Kidney tubule cell (primary cell): ENCODE measurements at regions not wholly inside any gene's neighbourhood (a gene's known extent, or its start where the extent isn't known, plus 50 kb on each side); places are given as distances from the start of the nearest gene placed in this dataset.
"Not testable (repeated sequence)": the region's sequence is repeated elsewhere in the genome, so short reads cannot be mapped to it uniquely, and the experiment has no call there.

Source experiments
- DNase-seq: peaks from one replicate; pipeline ENCODE4 v3.0.0-alpha.2; 2018; ENCODE audit warnings: low spot score

DNA sequence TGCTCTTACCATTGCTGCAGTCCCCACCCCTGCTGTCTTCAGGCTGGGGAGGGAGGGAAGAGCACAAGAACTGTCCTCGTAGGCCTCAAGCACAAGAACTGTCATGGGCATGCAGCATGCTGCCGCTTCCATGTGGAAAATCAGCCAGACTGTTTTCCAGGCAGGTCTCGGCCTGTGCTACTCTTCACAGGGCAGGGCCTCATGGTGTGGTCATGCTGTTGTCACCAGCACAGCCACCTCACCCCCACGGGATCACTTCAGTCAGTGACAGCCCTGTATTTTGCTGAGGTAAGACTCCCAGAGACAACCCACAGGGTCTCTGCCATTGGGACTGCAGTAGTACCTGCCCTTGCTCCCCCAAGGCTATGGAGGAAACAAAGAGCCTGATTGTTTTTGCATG lies 205.3 kb downstream of the NAP1L3 start:
- DNase-seq = no peak

DNA sequence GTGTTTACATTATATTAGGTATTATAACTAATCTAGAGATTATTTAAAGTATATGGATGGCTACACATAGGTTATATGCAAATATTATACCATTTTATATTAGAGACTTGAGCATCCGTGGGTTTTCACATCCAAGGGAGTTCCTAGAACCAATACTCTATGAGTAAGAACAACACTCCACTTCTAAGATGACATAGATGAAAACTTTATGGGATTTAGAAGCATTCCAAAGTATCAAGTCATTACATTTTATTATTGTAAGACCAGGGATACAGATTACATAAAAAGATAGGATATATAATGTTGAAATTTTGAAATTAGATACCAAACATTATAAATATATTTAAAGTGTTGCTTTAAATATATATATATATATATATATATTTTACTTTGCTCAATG lies 207.0 kb downstream of the NAP1L3 start:
- no peak for DNase-seq

DNA sequence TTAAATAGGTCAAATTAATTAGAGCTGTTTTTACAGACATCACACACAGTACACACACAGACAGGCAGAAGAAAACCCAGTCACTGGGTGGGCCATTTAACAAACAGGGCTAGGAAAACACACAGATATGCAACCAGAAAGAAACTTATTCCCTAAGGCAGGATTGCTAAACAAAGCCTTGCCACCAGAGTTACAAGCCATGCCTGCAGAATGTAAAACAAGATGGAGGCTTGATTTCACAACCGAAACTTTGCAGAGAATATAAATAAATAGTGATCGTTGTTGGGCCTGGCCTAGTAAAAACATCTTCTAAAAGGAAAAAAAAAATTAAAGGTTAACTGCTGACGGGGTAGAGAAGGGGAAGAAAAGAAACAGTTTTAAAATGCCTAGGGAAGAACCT lies 212.3 kb downstream of the NAP1L3 start:
- DNase-seq = no peak

DNA sequence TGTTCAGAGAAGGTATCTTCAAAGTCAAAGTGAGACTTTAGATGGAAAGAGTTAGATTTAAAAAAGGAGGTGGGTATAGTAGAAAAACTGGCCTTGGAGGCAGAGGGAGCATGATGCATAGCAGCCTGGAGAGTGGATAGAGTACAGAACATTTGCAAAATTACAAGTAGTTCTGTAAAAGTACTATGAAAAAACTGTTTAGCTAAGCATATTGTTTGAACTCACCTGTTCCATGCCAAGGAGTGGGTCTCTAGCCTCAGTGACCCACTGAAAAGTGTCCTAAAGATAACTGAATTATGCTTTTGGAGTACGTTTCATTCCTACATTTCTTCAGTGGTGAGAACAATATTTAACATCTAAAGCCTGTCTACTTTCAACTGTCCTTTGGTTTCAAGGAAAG lies 218.9 kb downstream of the NAP1L3 start:
- no peak for DNase-seq

DNA sequence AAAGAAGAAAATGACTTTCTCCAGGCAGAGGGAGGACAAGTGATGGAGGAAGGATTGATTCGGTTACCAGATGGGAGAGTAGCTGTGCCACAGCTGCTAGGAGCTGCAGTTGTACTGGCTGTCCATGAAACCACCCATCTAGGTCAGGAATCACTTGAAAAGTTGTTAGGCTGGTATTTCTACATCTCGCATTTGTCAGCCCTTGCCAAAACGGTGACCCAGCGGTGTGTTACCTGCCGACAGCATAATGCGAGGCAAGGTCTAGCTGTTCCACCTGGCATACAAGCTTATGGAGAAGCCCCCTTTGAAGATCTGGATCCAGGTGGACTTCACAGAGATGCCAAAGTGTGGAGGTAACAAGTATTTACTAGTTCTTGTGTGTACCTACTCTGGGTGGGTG lies 238.7 kb downstream of the NAP1L3 start:
- DNase-seq = not testable (repeated sequence)

DNA sequence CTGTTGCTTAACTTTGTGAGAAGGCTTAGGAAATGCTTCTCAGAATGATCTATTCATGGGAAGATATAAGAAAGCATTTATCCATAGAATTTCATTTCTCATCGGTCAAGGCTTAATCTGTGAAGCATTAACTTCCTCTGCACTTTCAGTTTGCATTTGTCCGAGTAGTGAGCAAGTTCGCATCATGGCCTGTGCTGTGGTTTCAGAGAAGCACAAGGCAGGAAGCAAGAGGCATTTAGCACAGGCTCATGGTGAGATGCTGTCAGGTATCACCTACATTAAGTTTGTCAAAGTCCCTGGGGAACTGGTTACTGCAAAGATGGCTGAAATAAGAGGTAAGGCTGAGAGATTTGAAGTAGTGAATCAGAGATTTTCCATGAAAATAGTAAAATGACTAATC lies 244.9 kb downstream of the NAP1L3 start:
- no peak for DNase-seq

DNA sequence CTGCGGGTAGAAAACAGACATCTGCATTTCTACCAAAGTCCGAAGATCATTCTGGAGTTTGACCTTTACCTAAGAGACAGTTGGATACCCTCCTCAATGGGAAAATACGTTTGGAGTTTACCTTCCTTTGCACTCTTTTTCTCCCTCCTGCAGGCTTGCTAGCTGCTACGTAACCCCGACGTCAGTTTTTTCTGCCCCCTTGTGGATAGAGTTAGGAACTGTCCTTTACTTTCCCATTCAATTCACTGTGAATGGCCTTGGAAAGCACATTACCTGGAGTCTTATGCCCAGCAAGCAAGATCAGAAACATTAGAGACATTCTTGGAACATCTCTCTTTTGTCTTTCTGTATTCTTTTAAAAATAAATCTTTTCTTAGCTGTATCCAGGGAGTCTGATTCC lies 250.7 kb downstream of the NAP1L3 start:
- DNase-seq = peak; percentile 42

DNA sequence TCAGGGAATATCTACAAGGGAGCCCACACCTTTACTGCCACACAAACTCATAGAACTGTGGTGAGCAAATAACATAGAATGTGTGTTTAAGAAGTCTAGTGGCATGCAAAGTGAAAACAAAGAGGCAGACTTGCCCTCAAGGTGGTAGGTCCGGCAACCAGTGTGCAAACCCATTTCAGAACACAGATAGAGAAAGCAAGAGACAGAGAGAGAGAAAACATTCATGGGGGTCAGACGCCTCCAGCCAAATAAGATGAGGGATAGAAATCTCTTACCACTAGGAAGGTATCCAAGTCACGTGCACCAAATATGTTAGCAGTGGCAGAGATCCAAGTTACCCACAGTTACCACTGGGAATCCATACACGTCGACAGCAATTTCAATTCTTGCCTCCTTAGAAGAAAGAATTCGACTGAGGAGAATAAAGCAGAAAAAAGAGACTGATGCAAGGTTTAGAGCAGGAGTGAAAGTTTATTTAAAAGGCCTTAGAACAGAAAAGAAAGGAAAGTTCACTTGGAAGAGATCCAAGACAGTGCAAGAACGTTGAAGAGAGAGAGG lies 252.8 kb downstream of the NAP1L3 start:
- no peak for DNase-seq

DNA sequence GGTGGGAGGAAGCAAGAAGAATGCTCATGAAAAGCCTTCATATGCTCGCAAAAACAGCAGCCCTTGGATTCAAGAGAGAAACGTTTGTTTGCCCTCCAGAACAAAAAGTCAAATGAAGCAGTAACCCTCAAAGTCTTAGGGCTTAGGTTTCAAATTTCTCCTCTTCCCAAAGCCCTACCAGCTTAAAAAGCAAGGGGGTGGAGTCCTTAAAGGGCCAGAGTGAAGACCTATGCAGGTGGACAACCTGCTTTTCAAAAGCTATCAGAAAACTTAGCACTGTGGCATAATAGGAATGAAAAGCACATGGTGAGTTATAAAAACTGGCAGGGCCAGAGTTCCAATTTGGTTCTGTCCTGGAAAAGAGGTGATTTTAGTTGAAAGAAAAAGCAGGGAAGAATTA lies 253.3 kb downstream of the NAP1L3 start:
- no peak for DNase-seq

DNA sequence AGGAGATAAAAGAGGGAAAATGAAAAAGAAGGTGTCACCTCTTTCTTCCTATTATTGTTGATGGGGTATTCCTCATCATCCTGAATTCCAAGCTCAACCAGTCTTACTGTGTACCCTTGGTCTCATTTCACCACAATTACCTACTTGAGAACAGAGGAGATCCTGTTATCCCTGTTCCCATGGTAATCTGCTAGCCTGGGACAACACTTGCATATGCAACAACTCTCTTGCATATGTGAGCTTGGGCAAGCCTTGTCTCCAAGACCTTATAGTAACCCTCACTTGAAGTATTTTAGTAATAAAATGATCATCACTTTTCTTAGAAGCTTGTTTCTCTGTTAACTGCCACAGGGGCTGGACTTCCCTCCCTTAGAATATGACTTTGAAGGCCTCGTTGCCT lies 253.7 kb downstream of the NAP1L3 start:
- DNase-seq = no peak

DNA sequence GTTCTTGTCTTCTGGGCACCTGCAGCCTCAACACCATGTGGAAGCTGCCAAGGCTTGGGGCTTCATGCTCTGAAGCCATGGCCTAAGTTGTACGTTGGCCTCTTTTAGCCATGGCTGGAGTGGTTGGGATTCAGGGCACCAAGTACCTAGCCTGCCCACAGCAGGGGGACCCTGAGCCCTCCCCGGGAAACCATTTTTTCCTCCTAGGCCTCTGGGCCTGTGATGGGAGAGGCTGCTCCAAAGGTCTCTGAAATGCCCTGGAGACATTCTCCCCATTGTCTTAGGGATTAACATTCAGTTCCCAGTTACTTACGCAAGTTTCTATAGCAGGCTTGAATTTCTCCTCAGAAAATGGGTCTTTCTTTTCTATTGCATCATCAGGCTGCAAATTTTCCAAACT lies 269.3 kb downstream of the NAP1L3 start:
- no peak for DNase-seq

DNA sequence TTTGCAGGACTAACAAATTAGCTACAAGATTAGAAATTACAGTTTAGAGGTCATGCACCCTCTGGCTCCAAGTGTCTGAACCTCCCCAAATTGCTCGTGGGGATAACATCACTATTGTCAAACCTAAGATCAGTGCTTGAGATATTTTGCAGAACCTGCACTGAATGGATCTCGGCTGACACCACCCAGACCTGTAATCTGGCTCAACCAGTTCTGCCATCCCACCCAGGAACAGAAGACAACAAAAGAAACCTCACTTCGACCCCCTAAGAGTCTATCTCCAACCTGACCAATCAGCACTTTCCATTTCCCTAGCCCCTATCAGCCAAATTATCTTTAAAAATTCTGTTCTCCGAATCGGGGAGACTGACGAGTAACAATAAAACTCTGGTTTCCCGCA lies 318.7 kb downstream of the NAP1L3 start:
- DNase-seq = no peak

DNA sequence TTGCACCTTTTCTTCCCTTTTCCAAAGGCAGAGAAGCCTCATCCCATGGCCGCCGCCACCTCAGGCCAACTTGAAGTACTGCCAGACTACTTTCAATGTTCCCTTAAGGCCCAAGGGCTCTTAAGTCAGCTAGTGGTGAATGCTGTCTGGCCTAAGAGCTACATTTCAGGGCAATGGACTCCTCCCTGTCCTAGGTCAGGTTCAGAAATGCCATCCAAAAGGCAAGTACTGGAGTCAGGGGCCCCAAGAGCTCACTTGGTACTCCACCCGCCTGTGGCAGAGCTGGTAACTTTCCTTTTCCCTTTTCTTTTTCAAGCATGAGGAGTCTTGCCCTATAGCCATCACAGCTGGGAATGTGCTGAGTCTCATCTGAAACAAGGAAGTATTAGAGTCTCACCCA lies 327.1 kb downstream of the NAP1L3 start:
- DNase-seq = no peak

DNA sequence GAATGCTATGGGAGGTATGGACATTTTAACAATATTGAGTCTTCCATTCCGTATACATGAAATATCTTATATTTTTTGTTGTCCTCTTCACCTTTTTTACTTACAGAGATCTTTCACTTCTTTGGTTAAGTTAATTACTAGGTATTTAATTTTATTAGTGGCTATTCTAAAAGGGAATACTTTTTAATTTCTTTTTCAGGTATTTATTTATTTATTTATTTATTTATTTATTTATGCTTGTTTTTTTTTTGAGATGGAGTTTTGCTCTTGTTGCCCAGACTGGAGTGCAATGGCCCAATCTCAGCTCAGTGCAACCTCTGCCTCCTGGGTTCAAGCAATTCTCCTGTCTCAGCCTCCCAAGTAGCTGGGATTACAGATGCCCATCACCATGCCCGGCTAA lies 329.1 kb downstream of the NAP1L3 start:
- DNase-seq = not testable (repeated sequence)

DNA sequence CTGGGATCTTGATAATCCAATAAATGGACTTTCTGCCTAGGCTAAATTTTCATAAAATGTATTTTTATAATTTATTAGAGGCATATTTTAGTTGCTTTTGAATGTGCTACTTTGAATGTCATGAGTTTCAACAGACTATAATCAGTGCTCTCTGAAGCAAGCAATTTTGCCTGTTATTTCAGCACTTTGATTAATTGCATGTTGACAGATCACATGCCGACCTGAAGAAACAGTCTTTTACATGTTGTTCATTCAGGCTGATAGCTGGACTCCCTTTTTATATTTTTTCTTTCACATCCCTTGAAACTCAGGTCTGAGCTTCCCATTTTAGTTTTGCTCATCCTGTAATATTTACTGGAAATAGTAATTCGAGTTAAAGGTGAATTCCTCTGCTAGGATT lies 341.0 kb downstream of the NAP1L3 start:
- no peak for DNase-seq

DNA sequence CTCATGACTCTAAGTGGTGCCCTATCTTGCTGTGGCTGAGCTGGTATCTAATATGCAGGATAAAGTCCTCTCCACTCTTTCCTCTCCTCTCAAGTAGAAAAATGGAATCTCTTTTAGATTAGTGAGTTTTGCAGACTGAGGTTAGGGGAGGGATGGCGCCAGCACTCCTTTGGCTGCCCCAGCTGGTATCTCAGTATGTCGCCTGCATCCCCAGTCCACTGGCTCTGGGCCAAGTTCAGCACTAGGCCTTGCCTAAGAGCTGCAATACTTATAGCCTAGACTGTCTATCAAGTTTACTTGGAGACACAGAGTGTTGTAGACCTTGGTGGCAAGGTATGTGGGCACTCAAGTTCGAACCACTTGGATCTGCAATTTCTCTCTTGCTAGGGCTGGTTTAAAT lies 351.3 kb downstream of the NAP1L3 start:
- DNase-seq = no peak

DNA sequence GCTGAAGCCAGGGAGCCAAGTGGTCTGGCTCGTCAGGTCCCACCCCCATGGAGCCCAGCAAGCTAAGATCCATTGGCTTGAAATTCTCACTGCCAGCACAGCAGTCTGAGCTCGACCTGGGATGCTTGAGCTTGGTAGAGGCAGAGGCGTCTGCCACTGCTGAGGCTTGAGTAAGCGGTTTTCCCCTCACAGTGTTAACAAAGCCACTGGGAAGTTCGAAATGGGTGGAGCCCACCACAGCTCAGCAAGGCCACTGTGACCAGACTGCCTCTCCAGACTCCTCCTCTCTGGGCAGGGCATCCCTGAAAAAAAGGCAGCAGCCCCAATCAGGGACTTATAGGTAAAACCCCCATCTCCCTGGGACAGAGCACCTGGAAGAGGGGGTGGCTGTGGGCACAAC lies 353.8 kb downstream of the NAP1L3 start:
- DNase-seq = no peak
